ENCODE measurements at regions not wholly inside any gene's neighbourhood (a gene's known extent, or its start where the extent isn't known, plus 50 kb on each side); places are given as distances from the start of the nearest gene placed in this dataset.

- no peaks in the 10 kb centered on the region for H3K36me3 Mint-ChIP-seq (ENCODE audit: low read depth, unreplicated experiment)
- no peaks in the 10 kb centered on the region for H3K36me3 ChIP-seq (ENCODE audit: insufficient read depth, low read length)
- TF ChIP-seq CTCF (IDR thresholded peaks at IDR 0.05; ENCODE audit: insufficient read depth, low read depth, low read length): no peak
- no peak for TF ChIP-seq EZH2 (IDR thresholded peaks at IDR 0.05; ENCODE audit: insufficient read depth, low read length)
- H3K9me3 ChIP-seq (ENCODE audit: insufficient read depth, low read depth, low read length): no peaks in the 10 kb centered on the region
- no peaks in the 10 kb centered on the region for H3K4me1 Mint-ChIP-seq (ENCODE audit: low read depth, unreplicated experiment)
- H4K20me1 ChIP-seq (ENCODE audit: insufficient read depth, low read length): no peaks in the 10 kb centered on the region
- FAIRE-seq: no peak
- H3K27ac Mint-ChIP-seq (ENCODE audit: unreplicated experiment): no peak overlapping the region
- no peak overlapping the region for H3K9ac ChIP-seq (ENCODE audit: low read length)
- no peak overlapping the region for H3K4me2 ChIP-seq (ENCODE audit: low read length)
- H2AFZ ChIP-seq (ENCODE audit: low read depth, low read length): no peak overlapping the region
- H3K79me2 ChIP-seq (ENCODE audit: insufficient read depth, low read length): no peaks in the 10 kb centered on the region
- no peaks in the 10 kb centered on the region for H3K4me1 ChIP-seq (ENCODE audit: insufficient read depth, low read length)
- H3K27me3 Mint-ChIP-seq (ENCODE audit: low read depth, unreplicated experiment): peaks cover 5% of the 10 kb centered on the region
- DNase-seq (ENCODE audit: low read depth): no peak
- H3K4me3 Mint-ChIP-seq (ENCODE audit: unreplicated experiment): no peak overlapping the region
- H3K9me3 Mint-ChIP-seq (ENCODE audit: unreplicated experiment): peaks cover 2% of the 10 kb centered on the region
- H3K27me3 ChIP-seq (ENCODE audit: insufficient read depth, low read length): no peaks in the 10 kb centered on the region
- H3K4me3 ChIP-seq (ENCODE audit: insufficient read depth, low read depth, low read length): no peak overlapping the region
- H3K27ac ChIP-seq (ENCODE audit: low read depth, low read length): no peak overlapping the region
Observed at GRCh38 chr15:55106155-55106554, 90.6 kb downstream of the RSL24D1 start.

- FAIRE-seq: no peak
Observed at GRCh38 chr15:55094136-55094535, 102.6 kb downstream of the RSL24D1 start.

More at GRCh38 chr15:55094136-55094535, 102.6 kb downstream of the RSL24D1 start:
- H3K36me3 ChIP-seq (ENCODE audit: insufficient read depth, low read length): no peaks in the 10 kb centered on the region
- H3K4me1 Mint-ChIP-seq (ENCODE audit: low read depth, unreplicated experiment): no peaks in the 10 kb centered on the region
- H3K4me3 Mint-ChIP-seq (ENCODE audit: unreplicated experiment): no peak overlapping the region
- TF ChIP-seq EZH2 (IDR thresholded peaks at IDR 0.05; ENCODE audit: insufficient read depth, low read length) (no peak), CTCF (IDR thresholded peaks at IDR 0.05; ENCODE audit: insufficient read depth, low read depth, low read length) (no peak)
- H3K27me3 Mint-ChIP-seq (ENCODE audit: low read depth, unreplicated experiment): no peaks in the 10 kb centered on the region
- peaks cover 2% of the 10 kb centered on the region for H3K9me3 ChIP-seq (ENCODE audit: insufficient read depth, low read depth, low read length)
- H3K4me3 ChIP-seq (ENCODE audit: insufficient read depth, low read depth, low read length): no peak overlapping the region
- H3K27ac Mint-ChIP-seq (ENCODE audit: unreplicated experiment): no peak overlapping the region
- no peak overlapping the region for H2AFZ ChIP-seq (ENCODE audit: low read depth, low read length)
- H3K36me3 Mint-ChIP-seq (ENCODE audit: low read depth, unreplicated experiment): no peaks in the 10 kb centered on the region
- no peaks in the 10 kb centered on the region for H3K27me3 ChIP-seq (ENCODE audit: insufficient read depth, low read length)
- no peak overlapping the region for H3K27ac ChIP-seq (ENCODE audit: low read depth, low read length)
- DNase-seq (ENCODE audit: low read depth): no peak
- no peaks in the 10 kb centered on the region for H4K20me1 ChIP-seq (ENCODE audit: insufficient read depth, low read length)
- no peaks in the 10 kb centered on the region for H3K9me3 Mint-ChIP-seq (ENCODE audit: unreplicated experiment)
- H3K9ac ChIP-seq (ENCODE audit: low read length): no peak overlapping the region
- no peaks in the 10 kb centered on the region for H3K79me2 ChIP-seq (ENCODE audit: insufficient read depth, low read length)
- no peaks in the 10 kb centered on the region for H3K4me1 ChIP-seq (ENCODE audit: insufficient read depth, low read length)
- H3K4me2 ChIP-seq (ENCODE audit: low read length): no peak overlapping the region
